SK-N-SH treated with all-trans-retinoic acid at 6 μM for 48 hours (cell line): ENCODE measurements at regions not wholly inside any gene's neighbourhood (a gene's known extent, or its start where the extent isn't known, plus 50 kb on each side); places are given as distances from the start of the nearest gene placed in this dataset.

Experiments used
- ARNTL ChIP-seq: fragments of 450-650 bp; formaldehyde crosslinking; IDR thresholded peaks from 2 replicates; pipeline ENCODE4 v1.5.0; 2020; ENCODE audit warnings: low read depth, mild to moderate bottlenecking, moderate library complexity, borderline replicate concordance
- ESRRG ChIP-seq: fragments of 250-450 bp; sonication (Bioruptor Pico); IDR thresholded peaks from 2 replicates; pipeline ENCODE4 v1.6.1; 2021; ENCODE audit warnings: mild to moderate bottlenecking

DNA sequence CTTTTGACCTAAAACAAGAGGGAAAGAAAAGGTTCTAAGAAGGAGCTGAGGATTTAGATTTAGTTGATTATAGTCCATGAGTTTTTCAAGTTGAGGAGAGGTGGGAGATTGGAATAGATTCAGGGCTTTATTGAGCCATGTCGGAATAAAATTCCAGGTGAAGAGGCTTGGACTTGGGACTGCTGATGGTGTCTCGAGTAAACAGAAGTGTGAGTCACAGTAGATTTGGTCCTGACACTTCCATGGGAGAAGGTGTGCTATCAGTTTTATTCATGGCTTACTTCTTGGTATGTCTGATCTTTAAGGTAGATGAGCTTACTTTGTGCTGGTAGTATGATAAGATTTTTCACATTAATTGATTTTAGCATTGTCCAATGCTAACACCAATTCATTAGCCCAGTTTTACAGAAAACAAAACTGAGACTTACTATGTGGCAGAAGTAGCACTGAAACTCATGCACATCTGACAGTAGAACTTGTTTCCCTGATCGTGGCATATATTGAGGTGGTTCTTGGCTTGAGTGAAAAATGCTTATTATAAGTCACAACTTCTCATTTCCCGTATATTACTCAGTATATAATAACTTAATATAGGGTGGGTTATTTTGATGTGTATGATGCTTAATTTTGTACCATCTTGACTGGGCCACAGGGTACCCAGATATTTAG, 172.4 kb upstream of the IGF1 start:
- no peak for TF ChIP-seq ARNTL
- TF ChIP-seq ESRRG (CRISPR knock-in tag) = no peak
